ENCODE measurements at regions not wholly inside any gene's neighbourhood (a gene's known extent, or its start where the extent isn't known, plus 50 kb on each side); places are given as distances from the start of the nearest gene placed in this dataset.

DNA sequence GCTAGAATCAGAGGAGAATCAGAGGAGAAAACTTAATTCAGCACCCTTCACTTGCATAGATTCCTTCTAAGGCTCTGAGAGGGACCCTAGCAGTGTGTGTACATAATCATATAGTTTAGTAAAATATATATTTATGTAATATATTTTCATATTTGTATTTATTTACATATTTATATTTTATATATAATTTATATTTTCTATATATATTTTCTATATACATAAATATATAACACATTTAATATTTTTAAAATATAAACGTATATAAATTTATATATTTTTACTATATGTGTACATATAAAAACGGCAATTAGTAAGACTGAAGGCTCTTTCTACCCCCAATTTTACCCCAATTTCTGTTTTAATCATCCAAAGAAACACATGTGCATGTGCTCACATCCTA is 80.3 kb downstream of the NXPE2 start:
- no peaks in the 10 kb centered on the region for H3K4me1 ChIP-seq (ENCODE audit: control insufficient read depth, insufficient read depth, low read length)
- no peaks in the 10 kb centered on the region for H3K36me3 ChIP-seq (ENCODE audit: control insufficient read depth, insufficient read depth, low read length)
- H3K4me3 ChIP-seq (ENCODE audit: low read depth, low read length) = no peak overlapping the region
- H3K9me3 ChIP-seq (ENCODE audit: control insufficient read depth, insufficient read depth, low read length) = no peaks in the 10 kb centered on the region
- H3K27me3 ChIP-seq (ENCODE audit: control insufficient read depth, insufficient read depth, low read length) = no peaks in the 10 kb centered on the region
- H3K27ac ChIP-seq (ENCODE audit: low read depth, low read length) = no peak overlapping the region
- no peak overlapping the region for H3K9ac ChIP-seq (ENCODE audit: low read depth, low read length)

- Histone ChIP-seq H3K9ac (ENCODE audit: low read depth, low read length) (no peak overlapping the region), H3K27ac (ENCODE audit: low read depth, low read length) (no peak overlapping the region), H3K27me3 (ENCODE audit: control insufficient read depth, insufficient read depth, low read length) (no peaks in the 10 kb centered on the region)
Measured at GRCh38 chr11:114762408-114762807, 84.1 kb downstream of the NXPE2 start.

DNA sequence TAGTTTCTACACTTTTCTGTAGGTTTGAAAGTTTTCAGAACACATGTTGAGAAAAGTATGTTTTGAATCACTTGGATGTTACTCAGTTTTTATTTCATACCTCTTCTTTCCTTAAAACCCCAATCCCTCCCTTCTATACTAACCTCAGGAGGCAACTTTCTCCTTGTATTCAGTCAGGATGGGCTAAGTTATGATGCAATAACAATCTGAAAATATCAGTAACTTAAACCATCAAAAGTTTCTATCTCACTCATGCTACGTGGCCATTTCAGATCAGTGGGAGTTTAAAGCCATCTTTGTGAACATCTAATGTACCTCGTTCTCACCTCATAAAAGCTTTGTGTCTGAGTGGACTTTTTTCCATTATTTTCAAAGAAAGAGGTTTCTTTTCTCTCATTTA is 86.2 kb downstream of the NXPE2 start:
- Histone ChIP-seq H3K36me3 (ENCODE audit: control insufficient read depth, insufficient read depth, low read length) (no peaks in the 10 kb centered on the region), H3K27ac (ENCODE audit: low read depth, low read length) (no peak overlapping the region), H3K9ac (ENCODE audit: low read depth, low read length) (no peak overlapping the region), H3K27me3 (ENCODE audit: control insufficient read depth, insufficient read depth, low read length) (no peaks in the 10 kb centered on the region), H3K9me3 (ENCODE audit: control insufficient read depth, insufficient read depth, low read length) (no peaks in the 10 kb centered on the region), H3K4me3 (ENCODE audit: low read depth, low read length) (no peak overlapping the region), H3K4me1 (ENCODE audit: control insufficient read depth, insufficient read depth, low read length) (no peaks in the 10 kb centered on the region)

More at GRCh38 chr11:114762408-114762807, 84.1 kb downstream of the NXPE2 start:
- H3K4me3 ChIP-seq (ENCODE audit: low read depth, low read length) = no peak overlapping the region
- H3K9me3 ChIP-seq (ENCODE audit: control insufficient read depth, insufficient read depth, low read length) = no peaks in the 10 kb centered on the region
- no peaks in the 10 kb centered on the region for H3K4me1 ChIP-seq (ENCODE audit: control insufficient read depth, insufficient read depth, low read length)
- no peaks in the 10 kb centered on the region for H3K36me3 ChIP-seq (ENCODE audit: control insufficient read depth, insufficient read depth, low read length)

GRCh38 chr11:114771172-114771571 is 92.8 kb downstream of the NXPE2 start:
- Histone ChIP-seq H3K27ac (ENCODE audit: low read depth, low read length) (no peak overlapping the region), H3K9ac (ENCODE audit: low read depth, low read length) (no peak overlapping the region), H3K9me3 (ENCODE audit: control insufficient read depth, insufficient read depth, low read length) (no peaks in the 10 kb centered on the region), H3K4me3 (ENCODE audit: low read depth, low read length) (no peak overlapping the region), H3K27me3 (ENCODE audit: control insufficient read depth, insufficient read depth, low read length) (peaks cover 26% of the 10 kb centered on the region), H3K4me1 (ENCODE audit: control insufficient read depth, insufficient read depth, low read length) (peaks cover 11% of the 10 kb centered on the region), H3K36me3 (ENCODE audit: control insufficient read depth, insufficient read depth, low read length) (no peaks in the 10 kb centered on the region)

DNA sequence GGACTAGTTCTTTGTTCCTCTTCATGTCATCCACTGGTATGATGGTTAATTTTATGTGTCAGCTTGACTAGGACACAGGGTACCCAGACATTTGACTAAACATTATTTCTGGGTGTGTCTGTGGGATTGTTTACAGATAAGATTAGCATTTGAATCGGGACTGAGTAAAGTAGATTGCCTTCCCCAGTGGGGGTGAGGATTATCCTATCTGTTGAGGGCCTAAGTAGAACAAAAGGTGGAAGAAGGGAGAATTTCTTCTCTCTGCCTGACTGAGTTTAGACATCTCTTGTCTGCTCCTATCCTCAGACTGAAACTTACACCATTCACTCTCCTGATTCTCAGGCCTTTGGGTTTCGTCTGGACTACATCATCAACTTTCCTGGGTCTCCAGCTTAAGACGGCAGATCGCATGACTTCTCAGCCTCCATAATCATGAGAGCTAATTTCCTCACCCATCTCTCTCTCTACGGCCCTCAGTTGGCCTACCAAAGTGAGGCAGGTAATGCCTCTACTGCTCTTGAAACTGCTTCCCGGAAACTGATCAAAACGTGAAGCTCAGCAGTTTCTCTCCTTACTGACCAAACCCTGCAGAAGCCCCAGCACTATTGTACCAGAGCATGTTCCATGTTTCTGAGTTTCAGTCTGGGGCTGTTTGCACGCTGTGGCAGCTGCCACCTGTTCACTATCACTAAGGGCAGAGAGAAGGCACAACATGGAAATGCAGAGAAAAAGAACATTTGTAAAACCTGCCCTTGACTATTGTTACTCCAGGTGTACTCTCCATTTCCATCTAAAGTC is 95.4 kb downstream of the NXPE2 start:
- no peak overlapping the region for H3K9ac ChIP-seq (ENCODE audit: low read depth, low read length)
- H3K27ac ChIP-seq (ENCODE audit: low read depth, low read length) = peak overlapping the region; percentile 40
- H3K4me3 ChIP-seq (ENCODE audit: low read depth, low read length) = no peak overlapping the region; the same call in 1 of the 2 replicates
- H3K4me1 ChIP-seq (ENCODE audit: control insufficient read depth, insufficient read depth, low read length) = peaks cover 11% of the 10 kb centered on the region
- no peaks in the 10 kb centered on the region for H3K36me3 ChIP-seq (ENCODE audit: control insufficient read depth, insufficient read depth, low read length)
- H3K27me3 ChIP-seq (ENCODE audit: control insufficient read depth, insufficient read depth, low read length) = peaks cover 26% of the 10 kb centered on the region
- no peaks in the 10 kb centered on the region for H3K9me3 ChIP-seq (ENCODE audit: control insufficient read depth, insufficient read depth, low read length)

DNA sequence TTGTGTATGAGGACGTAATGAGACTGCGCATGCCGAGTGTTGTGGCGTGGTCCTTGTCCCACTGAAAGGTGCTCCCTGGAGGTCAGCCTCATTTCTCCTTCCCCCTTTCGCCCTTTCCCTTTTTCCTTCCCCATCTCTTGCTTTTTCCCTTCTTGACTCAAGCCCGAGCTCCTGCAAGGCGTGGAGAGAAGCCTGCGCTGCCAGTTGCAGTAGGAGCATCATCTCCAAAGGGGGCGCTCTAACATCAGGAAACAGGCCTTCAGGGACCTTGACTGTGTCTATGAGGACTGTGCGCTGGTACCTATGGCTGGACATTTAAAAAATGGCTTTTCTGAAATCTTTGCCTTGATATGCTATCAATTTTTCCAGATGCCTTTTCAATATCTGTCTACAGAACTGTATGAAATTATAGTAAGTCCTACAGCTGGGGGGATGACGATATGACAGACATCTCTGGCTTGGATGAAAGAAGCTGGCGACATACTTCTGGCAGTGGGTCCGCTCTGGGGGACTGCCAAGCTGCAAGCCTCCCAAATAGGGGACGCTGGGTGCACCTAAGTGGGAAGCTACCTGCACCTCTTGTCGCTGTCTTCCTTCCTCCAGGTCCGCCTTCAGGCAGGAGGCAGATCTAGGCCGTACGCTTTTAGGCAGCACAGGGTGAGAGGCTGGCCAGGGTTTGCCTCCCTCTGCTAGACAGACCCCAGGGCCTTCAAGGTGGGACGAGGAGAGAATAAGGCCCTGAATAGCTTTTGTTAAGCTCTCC is 96.5 kb downstream of the NXPE2 start:
- H3K4me3 ChIP-seq (ENCODE audit: low read depth, low read length) = no peak overlapping the region; the same call in 1 of the 2 replicates
- peaks cover 11% of the 10 kb centered on the region for H3K4me1 ChIP-seq (ENCODE audit: control insufficient read depth, insufficient read depth, low read length)
- H3K9ac ChIP-seq (ENCODE audit: low read depth, low read length) = no peak overlapping the region
- no peak overlapping the region for H3K27ac ChIP-seq (ENCODE audit: low read depth, low read length)
- peaks cover 26% of the 10 kb centered on the region for H3K27me3 ChIP-seq (ENCODE audit: control insufficient read depth, insufficient read depth, low read length)
- H3K9me3 ChIP-seq (ENCODE audit: control insufficient read depth, insufficient read depth, low read length) = no peaks in the 10 kb centered on the region
- no peaks in the 10 kb centered on the region for H3K36me3 ChIP-seq (ENCODE audit: control insufficient read depth, insufficient read depth, low read length)

DNA sequence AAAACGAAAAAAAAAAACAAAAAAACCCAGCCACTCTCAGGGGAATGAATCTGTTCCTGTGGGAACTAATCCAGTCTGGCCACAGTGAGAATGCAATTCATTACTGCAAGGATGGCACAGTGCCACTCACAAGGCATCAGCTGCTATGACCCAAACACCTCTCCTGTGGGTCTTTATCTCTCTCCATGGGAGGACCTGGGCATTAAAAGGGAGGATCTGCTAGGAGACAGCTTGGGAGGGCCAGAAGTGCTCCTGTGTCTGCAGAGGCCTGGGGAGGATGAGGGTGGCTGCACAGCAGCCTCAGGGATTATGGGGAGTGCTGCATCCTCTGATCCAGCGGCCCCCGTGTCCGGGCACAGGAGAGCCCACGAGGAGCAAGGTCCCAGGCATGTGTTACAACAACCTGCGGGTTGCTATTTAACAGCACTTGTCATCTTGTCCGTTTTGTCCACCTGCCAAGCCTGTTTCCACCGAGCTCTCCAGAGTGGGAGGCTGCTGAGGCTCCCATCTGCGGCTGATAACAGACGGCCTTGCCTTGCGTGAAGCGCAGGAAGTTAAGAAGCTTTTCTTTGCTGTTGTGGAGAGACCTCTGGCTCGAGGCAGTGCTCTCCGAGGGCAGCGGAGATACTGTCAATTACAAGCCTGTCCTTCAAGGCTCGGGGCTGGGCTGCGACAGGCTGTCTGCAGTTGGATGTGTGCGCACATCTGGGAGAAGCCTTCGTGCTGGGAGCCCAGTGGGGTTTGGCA is 97.7 kb downstream of the NXPE2 start:
- H3K27ac ChIP-seq (ENCODE audit: low read depth, low read length) = no peak overlapping the region

GRCh38 chr11:114776956-114777355 is 98.6 kb downstream of the NXPE2 start:
- Histone ChIP-seq H3K36me3 (ENCODE audit: control insufficient read depth, insufficient read depth, low read length) (no peaks in the 10 kb centered on the region), H3K27me3 (ENCODE audit: control insufficient read depth, insufficient read depth, low read length) (peaks cover 20% of the 10 kb centered on the region), H3K9ac (ENCODE audit: low read depth, low read length) (no peak overlapping the region), H3K9me3 (ENCODE audit: control insufficient read depth, insufficient read depth, low read length) (no peaks in the 10 kb centered on the region), H3K4me1 (ENCODE audit: control insufficient read depth, insufficient read depth, low read length) (peaks cover 11% of the 10 kb centered on the region), H3K4me3 (ENCODE audit: low read depth, low read length) (no peak overlapping the region), H3K27ac (ENCODE audit: low read depth, low read length) (no peak overlapping the region)

More for the DNA sequence above, 97.7 kb downstream of the NXPE2 start:
- no peaks in the 10 kb centered on the region for H3K36me3 ChIP-seq (ENCODE audit: control insufficient read depth, insufficient read depth, low read length)
- no peak overlapping the region for H3K9ac ChIP-seq (ENCODE audit: low read depth, low read length)
- peaks cover 26% of the 10 kb centered on the region for H3K27me3 ChIP-seq (ENCODE audit: control insufficient read depth, insufficient read depth, low read length)
- no peak overlapping the region for H3K4me3 ChIP-seq (ENCODE audit: low read depth, low read length)
- H3K9me3 ChIP-seq (ENCODE audit: control insufficient read depth, insufficient read depth, low read length) = no peaks in the 10 kb centered on the region
- peaks cover 11% of the 10 kb centered on the region for H3K4me1 ChIP-seq (ENCODE audit: control insufficient read depth, insufficient read depth, low read length)

- Histone ChIP-seq H3K9me3 (ENCODE audit: control insufficient read depth, insufficient read depth, low read length) (no peaks in the 10 kb centered on the region), H3K36me3 (ENCODE audit: control insufficient read depth, insufficient read depth, low read length) (no peaks in the 10 kb centered on the region), H3K9ac (ENCODE audit: low read depth, low read length) (no peak overlapping the region), H3K27me3 (ENCODE audit: control insufficient read depth, insufficient read depth, low read length) (peaks cover 11% of the 10 kb centered on the region), H3K4me3 (ENCODE audit: low read depth, low read length) (no peak overlapping the region), H3K4me1 (ENCODE audit: control insufficient read depth, insufficient read depth, low read length) (peaks cover 4% of the 10 kb centered on the region), H3K27ac (ENCODE audit: low read depth, low read length) (no peak overlapping the region)
Measured at GRCh38 chr11:114779189-114779588, 100.9 kb downstream of the NXPE2 start.

DNA sequence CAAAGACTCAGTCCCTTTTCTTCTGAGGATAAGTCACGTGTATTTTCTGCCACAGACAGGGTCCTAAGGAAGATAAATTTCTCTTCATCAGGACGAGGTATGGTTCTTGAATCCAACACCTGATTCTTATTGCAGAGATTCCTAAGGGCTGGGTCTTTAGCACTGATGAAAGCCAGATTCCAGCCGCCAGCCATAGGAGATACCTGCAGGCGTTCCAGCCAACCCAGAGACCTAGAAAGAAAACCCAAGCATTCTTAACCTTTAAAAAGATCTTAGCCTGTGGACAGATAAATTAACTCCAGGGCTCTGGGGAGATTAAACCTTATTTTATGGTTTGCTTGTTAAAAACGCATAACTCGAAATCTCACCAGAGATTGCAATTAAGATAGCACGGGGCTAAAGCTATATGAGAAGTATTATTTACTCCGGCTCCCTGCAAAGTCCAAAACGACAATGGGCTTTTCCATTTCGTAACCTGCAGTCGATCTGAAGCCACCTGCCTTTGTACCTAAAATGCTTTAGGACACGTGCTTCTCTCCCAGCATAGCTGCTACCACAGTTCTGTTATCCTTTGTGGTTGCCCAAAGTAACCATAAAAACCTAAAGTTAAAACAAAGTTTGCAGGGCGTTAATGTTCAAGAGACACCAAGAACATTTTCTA is 104.5 kb downstream of the NXPE2 start:
- Histone ChIP-seq H3K27ac (ENCODE audit: low read depth, low read length) (no peak overlapping the region), H3K9me3 (ENCODE audit: control insufficient read depth, insufficient read depth, low read length) (no peaks in the 10 kb centered on the region), H3K4me1 (ENCODE audit: control insufficient read depth, insufficient read depth, low read length) (no peaks in the 10 kb centered on the region), H3K27me3 (ENCODE audit: control insufficient read depth, insufficient read depth, low read length) (no peaks in the 10 kb centered on the region), H3K36me3 (ENCODE audit: control insufficient read depth, insufficient read depth, low read length) (no peaks in the 10 kb centered on the region), H3K4me3 (ENCODE audit: low read depth, low read length) (no peak overlapping the region), H3K9ac (ENCODE audit: low read depth, low read length) (no peak overlapping the region)
